ENCODE measurements at regions not wholly inside any gene's neighbourhood (a gene's known extent, or its start where the extent isn't known, plus 50 kb on each side); places are given as distances from the start of the nearest gene placed in this dataset.
"Not testable (repeated sequence)": the region's sequence is repeated elsewhere in the genome, so short reads cannot be mapped to it uniquely, and the experiment has no call there.

GRCh38 chr3:43838009-43838758, 147.4 kb downstream of the ABHD5 start:
- no peaks in the 10 kb centered on the region for H3K36me3 ChIP-seq
- intact Hi-C loops (cut with DNase I), result no loop called here
- TF ChIP-seq CTCF (IDR thresholded peaks at IDR 0.05), result no peak

GRCh38 chr3:43838877-43839276, 148.1 kb downstream of the ABHD5 start:
- intact Hi-C loops (cut with DNase I), result no loop called here
- Histone ChIP-seq H3K9me3 (no peaks in the 10 kb centered on the region), H3K27me3 (no peaks in the 10 kb centered on the region), H3K27ac (no peak overlapping the region), H3K36me3 (no peaks in the 10 kb centered on the region), H3K4me3 (no peak overlapping the region), H3K4me1 (no peaks in the 10 kb centered on the region)
- ATAC-seq (no peak), DNase-seq (no peak)
- TF ChIP-seq CTCF (IDR thresholded peaks at IDR 0.05), result peak; percentile 5

More at GRCh38 chr3:43838009-43838758, 147.4 kb downstream of the ABHD5 start:
- no peak for ATAC-seq
- no peak overlapping the region for H3K4me3 ChIP-seq
- no peaks in the 10 kb centered on the region for H3K27me3 ChIP-seq
- H3K27ac ChIP-seq, result no peak overlapping the region
- no peak for DNase-seq
- no peaks in the 10 kb centered on the region for H3K9me3 ChIP-seq
- no peaks in the 10 kb centered on the region for H3K4me1 ChIP-seq

- intact Hi-C loops (cut with DNase I), result no loop called here
- H3K27me3 ChIP-seq, result no peaks in the 10 kb centered on the region
- H3K9me3 ChIP-seq, result no peaks in the 10 kb centered on the region
- no peak overlapping the region for H3K27ac ChIP-seq
- no peak overlapping the region for H3K4me3 ChIP-seq
- no peak for ATAC-seq
- no peaks in the 10 kb centered on the region for H3K36me3 ChIP-seq
- TF ChIP-seq CTCF (IDR thresholded peaks at IDR 0.05), result no peak
- no peaks in the 10 kb centered on the region for H3K4me1 ChIP-seq
- no peak for DNase-seq
Measured at GRCh38 chr3:43843386-43843785, 152.6 kb downstream of the ABHD5 start.

- no peaks in the 10 kb centered on the region for H3K27me3 ChIP-seq
- intact Hi-C loops (cut with DNase I), result no loop called here
- no peaks in the 10 kb centered on the region for H3K36me3 ChIP-seq
- TF ChIP-seq CTCF (IDR thresholded peaks at IDR 0.05), result no peak
- ATAC-seq (no peak), DNase-seq (no peak)
- no peaks in the 10 kb centered on the region for H3K4me1 ChIP-seq
- H3K4me3 ChIP-seq, result no peak overlapping the region
- H3K27ac ChIP-seq, result no peak overlapping the region
- H3K9me3 ChIP-seq, result no peaks in the 10 kb centered on the region
Measured at GRCh38 chr3:43844757-43845156, 154.0 kb downstream of the ABHD5 start.

GRCh38 chr3:43845553-43845952, 154.8 kb downstream of the ABHD5 start:
- intact Hi-C loops (cut with DNase I); H3K27me3 ChIP-seq; H3K36me3 ChIP-seq; H3K9me3 ChIP-seq; H3K4me3 ChIP-seq; H3K4me1 ChIP-seq; DNase-seq; H3K27ac ChIP-seq; ATAC-seq: not testable (repeated sequence)

GRCh38 chr3:43852066-43852465, 161.3 kb downstream of the ABHD5 start:
- DNase-seq, result no peak
- TF ChIP-seq CTCF (IDR thresholded peaks at IDR 0.05), result no peak
- Histone ChIP-seq H3K4me3 (no peak overlapping the region), H3K4me1 (no peaks in the 10 kb centered on the region), H3K9me3 (no peaks in the 10 kb centered on the region), H3K27ac (no peak overlapping the region), H3K27me3 (peaks cover 26% of the 10 kb centered on the region), H3K36me3 (no peaks in the 10 kb centered on the region)
- no peak for ATAC-seq
- intact Hi-C loops (cut with DNase I), result no loop called here
